HEK293 (cell line): ENCODE measurements at regions not wholly inside any gene's neighbourhood (a gene's known extent, or its start where the extent isn't known, plus 50 kb on each side); places are given as distances from the start of the nearest gene placed in this dataset.
"Not testable (repeated sequence)": the region's sequence is repeated elsewhere in the genome, so short reads cannot be mapped to it uniquely, and the experiment has no call there.

Source experiments
- ZFP3 ChIP-seq: fragments of 450-650 bp; formaldehyde crosslinking; IDR thresholded peaks from 2 replicates; pipeline ENCODE4 v1.5.1; 2016; ENCODE audit warnings: low read depth, missing biosample characterization, missing genetic modification characterization
- TF ChIP-seq, protein P1 (sequence below): fragments of 450-650 bp; formaldehyde crosslinking; IDR thresholded peaks from 2 replicates; pipeline ENCODE4 v1.5.1; 2016; ENCODE audit warnings: missing biosample characterization, missing genetic modification characterization, borderline replicate concordance

GRCh38 chr4:111377880-111378279, 755.0 kb upstream of the PITX2 start:
- TF ChIP-seq ZFP3 (tag by site-specific recombination): not testable (repeated sequence)
- TF ChIP-seq, protein P1, sequence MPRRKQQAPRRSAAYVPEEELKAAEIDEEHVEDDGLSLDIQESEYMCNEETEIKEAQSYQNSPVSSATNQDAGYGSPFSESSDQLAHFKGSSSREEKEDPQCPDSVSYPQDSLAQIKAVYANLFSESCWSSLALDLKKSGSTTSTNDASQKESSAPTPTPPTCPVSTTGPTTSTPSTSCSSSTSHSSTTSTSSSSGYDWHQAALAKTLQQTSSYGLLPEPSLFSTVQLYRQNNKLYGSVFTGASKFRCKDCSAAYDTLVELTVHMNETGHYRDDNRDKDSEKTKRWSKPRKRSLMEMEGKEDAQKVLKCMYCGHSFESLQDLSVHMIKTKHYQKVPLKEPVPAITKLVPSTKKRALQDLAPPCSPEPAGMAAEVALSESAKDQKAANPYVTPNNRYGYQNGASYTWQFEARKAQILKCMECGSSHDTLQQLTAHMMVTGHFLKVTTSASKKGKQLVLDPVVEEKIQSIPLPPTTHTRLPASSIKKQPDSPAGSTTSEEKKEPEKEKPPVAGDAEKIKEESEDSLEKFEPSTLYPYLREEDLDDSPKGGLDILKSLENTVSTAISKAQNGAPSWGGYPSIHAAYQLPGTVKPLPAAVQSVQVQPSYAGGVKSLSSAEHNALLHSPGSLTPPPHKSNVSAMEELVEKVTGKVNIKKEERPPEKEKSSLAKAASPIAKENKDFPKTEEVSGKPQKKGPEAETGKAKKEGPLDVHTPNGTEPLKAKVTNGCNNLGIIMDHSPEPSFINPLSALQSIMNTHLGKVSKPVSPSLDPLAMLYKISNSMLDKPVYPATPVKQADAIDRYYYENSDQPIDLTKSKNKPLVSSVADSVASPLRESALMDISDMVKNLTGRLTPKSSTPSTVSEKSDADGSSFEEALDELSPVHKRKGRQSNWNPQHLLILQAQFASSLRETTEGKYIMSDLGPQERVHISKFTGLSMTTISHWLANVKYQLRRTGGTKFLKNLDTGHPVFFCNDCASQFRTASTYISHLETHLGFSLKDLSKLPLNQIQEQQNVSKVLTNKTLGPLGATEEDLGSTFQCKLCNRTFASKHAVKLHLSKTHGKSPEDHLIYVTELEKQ (tag by site-specific recombination): not testable (repeated sequence)
